DOHH2 (cell line): ENCODE measurements at regions not wholly inside any gene's neighbourhood (a gene's known extent, or its start where the extent isn't known, plus 50 kb on each side); places are given as distances from the start of the nearest gene placed in this dataset.

ENCODE experiments used
- H3F3A ChIP-seq: fragments of 200-600 bp; sonication (generic), shearing (Covaris generic); 2 replicates; pipeline ENCODE4 v1.6.0; 2016; ENCODE audit warnings: antibody characterized with exemption, mild to moderate bottlenecking; ENCODE audit not compliant: control insufficient read depth, insufficient read depth
- H3K27ac ChIP-seq: fragments of 200-600 bp; sonication (generic); 2 replicates; pipeline ENCODE4 v1.5.1; 2014; ENCODE audit warnings: low read depth, mild to moderate bottlenecking, low read length, moderate library complexity
- H3K27me3 ChIP-seq: fragments of 200-600 bp; sonication (generic); 2 replicates; pipeline ENCODE4 v1.6.1; 2014; ENCODE audit warnings: mild to moderate bottlenecking, low read length, mixed read lengths; ENCODE audit not compliant: control insufficient read depth
- H3K36me3 ChIP-seq: fragments of 200-600 bp; sonication (generic); 2 replicates; pipeline ENCODE4 v1.6.1; 2014; ENCODE audit warnings: mild to moderate bottlenecking, low read length, moderate library complexity, mixed read lengths; ENCODE audit not compliant: control insufficient read depth
- H3K4me1 ChIP-seq: fragments of 200-600 bp; sonication (generic); 2 replicates; pipeline ENCODE4 v1.6.1; 2014; ENCODE audit warnings: mild to moderate bottlenecking, low read length, mixed read lengths; ENCODE audit not compliant: control insufficient read depth
- H3K4me2 ChIP-seq: fragments of 200-600 bp; sonication (generic); 2 replicates; pipeline ENCODE4 v1.6.0; 2014; ENCODE audit warnings: mild to moderate bottlenecking, low read length, moderate library complexity
- H3K4me3 ChIP-seq: fragments of 200-600 bp; sonication (generic); 2 replicates; pipeline ENCODE4 v1.5.1; 2014; ENCODE audit warnings: mild to moderate bottlenecking, low read length, mixed read lengths
- H3K79me2 ChIP-seq: fragments of 200-600 bp; sonication (generic); 2 replicates; pipeline ENCODE4 v1.6.1; 2014; ENCODE audit warnings: mild to moderate bottlenecking, low read length, mixed read lengths; ENCODE audit not compliant: control insufficient read depth
- H3K9me2 ChIP-seq: fragments of 200-600 bp; sonication (generic); replicated peaks from 2 replicates; pipeline ENCODE4 v1.6.1; 2014; ENCODE audit warnings: mild to moderate bottlenecking, low read length, mixed read lengths; ENCODE audit not compliant: control insufficient read depth
- H3K9me3 ChIP-seq: fragments of 200-600 bp; sonication (generic); 2 replicates; pipeline ENCODE4 v1.6.1; 2014; ENCODE audit warnings: antibody characterized with exemption, low read length, mixed read lengths; ENCODE audit not compliant: control insufficient read depth, insufficient read depth
- H4K20me1 ChIP-seq: fragments of 200-600 bp; sonication (generic); 2 replicates; pipeline ENCODE4 v1.6.0; 2014; ENCODE audit warnings: low read depth, mild to moderate bottlenecking, antibody characterized with exemption, low read length, moderate library complexity; ENCODE audit not compliant: control insufficient read depth, insufficient read depth
- EZH2phosphoT487 ChIP-seq: fragments of 200-600 bp; sonication (generic); IDR thresholded peaks from 2 replicates; pipeline ENCODE4 v1.6.1; 2017; ENCODE audit warnings: borderline replicate concordance, mild to moderate bottlenecking, antibody characterized with exemption, low read length, moderate library complexity, mixed read lengths
- TF ChIP-seq, protein P1 (sequence below): fragments of 200-600 bp; sonication (generic); IDR thresholded peaks from one replicate; pipeline ENCODE4 v1.5.1; 2014; ENCODE audit warnings: antibody characterized with exemption, mild to moderate bottlenecking, low read depth, low read length; ENCODE audit not compliant: poor library complexity, severe bottlenecking

DNA sequence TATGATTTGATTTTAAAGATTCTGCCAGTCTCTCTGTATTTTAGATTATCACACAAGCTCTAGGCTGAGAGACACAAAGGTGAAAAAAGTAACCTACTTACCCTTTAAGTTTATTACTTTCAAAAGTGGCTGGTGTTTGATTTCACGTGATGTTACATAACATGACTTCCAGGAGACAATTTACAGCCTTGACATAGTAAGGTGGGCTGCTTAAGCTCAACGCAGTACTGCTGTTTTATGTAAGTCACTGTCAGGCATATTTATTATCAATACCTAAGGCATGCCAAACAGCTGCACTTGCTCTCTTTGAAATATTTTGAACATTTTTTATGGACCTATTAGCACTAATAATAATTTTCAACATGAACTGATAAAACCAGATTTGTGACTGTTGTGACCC lies 451.5 kb upstream of the FAM241A start:
- H3K9me3 ChIP-seq = no peaks in the 10 kb centered on the region
- H3K4me3 ChIP-seq = no peak overlapping the region
- H3K4me1 ChIP-seq = no peaks in the 10 kb centered on the region
- no peak overlapping the region for H3K4me2 ChIP-seq
- H3K36me3 ChIP-seq = no peaks in the 10 kb centered on the region
- no peaks in the 10 kb centered on the region for H3F3A ChIP-seq
- no peaks in the 10 kb centered on the region for H4K20me1 ChIP-seq
- H3K9me2 ChIP-seq = no peaks in the 10 kb centered on the region
- H3K79me2 ChIP-seq = no peaks in the 10 kb centered on the region
- H3K27ac ChIP-seq = no peak overlapping the region
- TF ChIP-seq, protein P1, sequence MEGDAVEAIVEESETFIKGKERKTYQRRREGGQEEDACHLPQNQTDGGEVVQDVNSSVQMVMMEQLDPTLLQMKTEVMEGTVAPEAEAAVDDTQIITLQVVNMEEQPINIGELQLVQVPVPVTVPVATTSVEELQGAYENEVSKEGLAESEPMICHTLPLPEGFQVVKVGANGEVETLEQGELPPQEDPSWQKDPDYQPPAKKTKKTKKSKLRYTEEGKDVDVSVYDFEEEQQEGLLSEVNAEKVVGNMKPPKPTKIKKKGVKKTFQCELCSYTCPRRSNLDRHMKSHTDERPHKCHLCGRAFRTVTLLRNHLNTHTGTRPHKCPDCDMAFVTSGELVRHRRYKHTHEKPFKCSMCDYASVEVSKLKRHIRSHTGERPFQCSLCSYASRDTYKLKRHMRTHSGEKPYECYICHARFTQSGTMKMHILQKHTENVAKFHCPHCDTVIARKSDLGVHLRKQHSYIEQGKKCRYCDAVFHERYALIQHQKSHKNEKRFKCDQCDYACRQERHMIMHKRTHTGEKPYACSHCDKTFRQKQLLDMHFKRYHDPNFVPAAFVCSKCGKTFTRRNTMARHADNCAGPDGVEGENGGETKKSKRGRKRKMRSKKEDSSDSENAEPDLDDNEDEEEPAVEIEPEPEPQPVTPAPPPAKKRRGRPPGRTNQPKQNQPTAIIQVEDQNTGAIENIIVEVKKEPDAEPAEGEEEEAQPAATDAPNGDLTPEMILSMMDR = no peak
- no peak for TF ChIP-seq EZH2phosphoT487
- no peaks in the 10 kb centered on the region for H3K27me3 ChIP-seq

DNA sequence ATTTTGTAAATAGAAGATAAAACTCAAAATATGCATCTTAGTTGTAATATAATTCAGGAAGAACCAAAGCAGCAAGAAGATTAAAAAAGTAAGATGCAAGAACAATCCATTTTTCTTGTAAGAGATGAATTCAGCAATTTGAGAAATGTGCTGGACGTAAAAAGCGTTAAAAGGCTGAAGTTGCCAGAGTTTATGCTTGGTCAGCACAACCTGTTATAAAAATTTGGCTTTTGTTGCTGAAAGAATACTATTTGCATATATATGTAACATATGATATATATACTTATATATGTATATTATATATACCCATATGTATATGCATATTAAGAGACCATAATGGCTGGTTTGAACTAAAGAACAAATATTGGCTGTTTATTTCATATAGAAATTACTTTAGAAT lies 449.6 kb upstream of the FAM241A start:
- no peak overlapping the region for H3K4me2 ChIP-seq
- no peaks in the 10 kb centered on the region for H3K36me3 ChIP-seq
- no peaks in the 10 kb centered on the region for H3K9me2 ChIP-seq

DNA sequence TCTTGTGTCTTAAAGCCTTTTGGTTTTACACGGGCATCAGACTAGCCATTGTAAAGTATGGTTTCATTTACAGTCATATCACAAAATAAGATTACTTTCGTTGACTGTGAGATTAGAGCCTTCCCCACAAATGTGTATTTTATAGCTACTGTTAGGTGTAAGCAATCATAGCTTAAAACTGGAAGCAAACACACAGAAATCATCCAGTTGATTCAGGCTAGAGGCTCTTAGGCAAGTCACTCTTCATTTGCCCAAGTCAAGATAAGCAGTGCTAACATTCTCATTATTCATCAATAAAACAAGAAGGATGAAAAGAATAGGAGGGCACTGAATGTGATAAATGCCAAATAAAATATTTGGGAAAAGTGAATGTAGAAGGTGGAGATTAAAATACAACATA lies 448.7 kb upstream of the FAM241A start:
- Histone ChIP-seq H3K79me2 (no peaks in the 10 kb centered on the region), H3F3A (no peaks in the 10 kb centered on the region), H3K36me3 (no peaks in the 10 kb centered on the region), H3K4me2 (no peak overlapping the region), H3K9me2 (no peaks in the 10 kb centered on the region), H3K27me3 (no peaks in the 10 kb centered on the region), H3K27ac (no peak overlapping the region), H3K4me1 (no peaks in the 10 kb centered on the region), H3K4me3 (no peak overlapping the region), H4K20me1 (no peaks in the 10 kb centered on the region), H3K9me3 (no peaks in the 10 kb centered on the region)
- TF ChIP-seq EZH2phosphoT487 = no peak
- TF ChIP-seq, protein P1 = no peak

More for the DNA sequence above, 449.6 kb upstream of the FAM241A start:
- Histone ChIP-seq H3K27ac (no peak overlapping the region), H3K9me3 (no peaks in the 10 kb centered on the region), H4K20me1 (no peaks in the 10 kb centered on the region), H3F3A (no peaks in the 10 kb centered on the region), H3K79me2 (no peaks in the 10 kb centered on the region), H3K4me3 (no peak overlapping the region), H3K27me3 (no peaks in the 10 kb centered on the region), H3K4me1 (no peaks in the 10 kb centered on the region)
- TF ChIP-seq, protein P1 = no peak
- TF ChIP-seq EZH2phosphoT487 = no peak
